Right renal pelvis (tissue), 4 donors: ENCODE measurements at regions not wholly inside any gene's neighbourhood (a gene's known extent, or its start where the extent isn't known, plus 50 kb on each side); places are given as distances from the start of the nearest gene placed in this dataset.
"Not testable (repeated sequence)": the region's sequence is repeated elsewhere in the genome, so short reads cannot be mapped to it uniquely, and the experiment has no call there.

Source experiments
- DNase-seq, 4 donors: peaks; one replicate each; pipeline ENCODE4 v3.0.0-alpha.2; 2013; ENCODE audit warnings: low read depth in 4 of 4, low spot score in 3 of 4, missing footprints in 1 of 4

GRCh38 chr5:12934722-12935121 is 1009.8 kb downstream of the DNAH5 start:
- no peak for DNase-seq

- DNase-seq = no peak
Observed at GRCh38 chr5:12920527-12920926, 1016.3 kb upstream of the CTNND2 start.

GRCh38 chr5:12911156-12911555 is 1006.9 kb upstream of the CTNND2 start:
- DNase-seq = no peak

- DNase-seq = no peak
Observed at GRCh38 chr5:12910641-12911040, 1006.4 kb upstream of the CTNND2 start.

GRCh38 chr5:12902611-12903010 is 998.4 kb upstream of the CTNND2 start:
- DNase-seq = no peak

- no peak for DNase-seq
Observed at GRCh38 chr5:12901696-12902095, 997.5 kb upstream of the CTNND2 start.

- DNase-seq = no peak
Observed at GRCh38 chr5:12896086-12896485, 991.8 kb upstream of the CTNND2 start.

- no peak for DNase-seq
Observed at GRCh38 chr5:12885018-12885417, 980.8 kb upstream of the CTNND2 start.

GRCh38 chr5:12883395-12883794 is 979.1 kb upstream of the CTNND2 start:
- no peak for DNase-seq

GRCh38 chr5:12876541-12877298 is 972.5 kb upstream of the CTNND2 start:
- no peak for DNase-seq

GRCh38 chr5:12870872-12871539 is 966.8 kb upstream of the CTNND2 start:
- DNase-seq = no peak

GRCh38 chr5:12865529-12865928 is 961.3 kb upstream of the CTNND2 start:
- no peak for DNase-seq

- DNase-seq = no peak
Observed at GRCh38 chr5:12861886-12862654, 957.8 kb upstream of the CTNND2 start.

GRCh38 chr5:12856105-12856504 is 951.9 kb upstream of the CTNND2 start:
- DNase-seq = not testable (repeated sequence)

GRCh38 chr5:12854386-12854785 is 950.1 kb upstream of the CTNND2 start:
- no peak for DNase-seq

- DNase-seq = no peak
Observed at GRCh38 chr5:12851761-12852160, 947.5 kb upstream of the CTNND2 start.

GRCh38 chr5:12848709-12849108 is 944.5 kb upstream of the CTNND2 start:
- no peak for DNase-seq

- DNase-seq = no peak
Observed at GRCh38 chr5:12845549-12846159, 941.4 kb upstream of the CTNND2 start.

GRCh38 chr5:12840972-12841371 is 936.7 kb upstream of the CTNND2 start:
- DNase-seq = no peak

GRCh38 chr5:12837592-12837991 is 933.3 kb upstream of the CTNND2 start:
- no peak for DNase-seq

- DNase-seq = no peak
Observed at GRCh38 chr5:12825163-12825562, 920.9 kb upstream of the CTNND2 start.
